ENCODE measurements at regions not wholly inside any gene's neighbourhood (a gene's known extent, or its start where the extent isn't known, plus 50 kb on each side); places are given as distances from the start of the nearest gene placed in this dataset.

GRCh38 chr5:102599289-102599688 is 100.5 kb upstream of the SLCO6A1 start:
- DNase-seq (ENCODE audit: low read depth in 1 of 2, low spot score in 2 of 2) = no peak
- H3K23ac ChIP-seq (ENCODE audit: insufficient read length) = no peak overlapping the region
- H2BK5ac ChIP-seq (ENCODE audit: low read depth, low read length) = no peak overlapping the region
- no peaks in the 10 kb centered on the region for H3K27me3 ChIP-seq (replicated peaks in 1 of 4; ENCODE audit: control insufficient read depth in 3 of 4, extremely low read depth in 1 of 4, insufficient read depth in 3 of 4, low read length in 3 of 4)
- no peak overlapping the region for H2AK5ac ChIP-seq (ENCODE audit: low read depth, low read length)
- no peaks in the 10 kb centered on the region for H4K20me1 ChIP-seq (replicated peaks in 1 of 2; ENCODE audit: control insufficient read depth in 1 of 2, insufficient read depth in 2 of 2, low read length in 2 of 2)
- no peak overlapping the region for H2BK12ac ChIP-seq (ENCODE audit: low read depth, low read length)
- no peak overlapping the region for H2AFZ ChIP-seq (ENCODE audit: low read length)
- H3K27ac ChIP-seq (ENCODE audit: low read depth, low read length) = no peak overlapping the region
- 96% methylated on average over 2 of the region's 2 CpGs; no CpG with 5 or more reads in 1 of the 2 experiments for WGBS, 2 experiments (ENCODE audit: extremely low coverage in 1 of 2, insufficient coverage in 1 of 2, insufficient read length in 1 of 2, insufficient replicate concordance in 2 of 2, low coverage in 1 of 2, low lambda C conversion rate in 2 of 2, missing lambda C conversion rate in 1 of 2)
- no peak overlapping the region for H4K91ac ChIP-seq (replicated peaks; ENCODE audit: insufficient read length, low read length)
- H2BK20ac ChIP-seq (ENCODE audit: low read length) = no peak overlapping the region
- H2BK15ac ChIP-seq (ENCODE audit: low read length) = no peak overlapping the region
- H3K79me1 ChIP-seq (ENCODE audit: low read depth, low read length) = no peaks in the 10 kb centered on the region
- POLR2A ChIA-PET (ENCODE audit: partially characterized antibody) = no interaction called here
- H4K5ac ChIP-seq (ENCODE audit: insufficient read length, low read depth, low read length) = no peak overlapping the region
- H4K8ac ChIP-seq (ENCODE audit: extremely low read depth, insufficient read depth, low read length) = no peak overlapping the region
- H3K4me3 ChIP-seq (ENCODE audit: extremely low read depth in 1 of 4, insufficient read depth in 2 of 4, low read depth in 3 of 4, low read length in 4 of 4) = no peak overlapping the region
- TF ChIP-seq EP300 (IDR thresholded peaks at IDR 0.05; ENCODE audit: borderline replicate concordance in 1 of 2, low read depth in 2 of 2, low read length in 2 of 2) (no peak), MAFK (IDR thresholded peaks at IDR 0.05; ENCODE audit: low read depth, low read length) (no peak)
- CTCF ChIA-PET (ENCODE audit: partially characterized antibody) = no interaction called here
- no peak overlapping the region for H3K14ac ChIP-seq (ENCODE audit: insufficient read length)
- no peak overlapping the region for H3K56ac ChIP-seq (replicated peaks; ENCODE audit: insufficient read length, low read depth, low read length)
- H3K9ac ChIP-seq (replicated peaks in 1 of 4; ENCODE audit: extremely low read depth in 1 of 4, low read depth in 3 of 4, low read length in 3 of 4) = no peak overlapping the region
- peaks cover 0 to 2% of the 10 kb centered on the region in 2 experiments; a peak in 1 of 4 replicates for H3K9me3 ChIP-seq (ENCODE audit: insufficient read depth in 2 of 2, low read depth in 1 of 2, low read length in 1 of 2)
- H3K36me3 ChIP-seq (ENCODE audit: control insufficient read depth in 2 of 4, insufficient read depth in 4 of 4, low read length in 3 of 4) = no peaks in the 10 kb centered on the region
- H3K4ac ChIP-seq (replicated peaks; ENCODE audit: insufficient read length, low read depth, low read length) = no peak overlapping the region
- H3K23me2 ChIP-seq (ENCODE audit: low read depth, low read length) = no peaks in the 10 kb centered on the region; the same call in 1 of the 2 replicates
- no peaks in the 10 kb centered on the region for H3K79me2 ChIP-seq (ENCODE audit: control insufficient read depth in 1 of 2, insufficient read depth in 2 of 2, low read length in 2 of 2)
- FAIRE-seq = no peak
- H3K18ac ChIP-seq (ENCODE audit: extremely low read depth, low read length) = no peak overlapping the region
- H3K4me2 ChIP-seq (ENCODE audit: insufficient read depth in 1 of 2, low read depth in 2 of 2, low read length in 2 of 2) = no peak overlapping the region
- H2BK120ac ChIP-seq (replicated peaks; ENCODE audit: low read depth, low read length) = no peak overlapping the region
- peaks cover 0 to 4% (median under 1%) of the 10 kb centered on the region in 4 experiments; a peak in 1 of 7 replicates for H3K4me1 ChIP-seq (replicated peaks in 1 of 4; ENCODE audit: control insufficient read depth in 3 of 4, insufficient read depth in 4 of 4, low read length in 3 of 4)
